ENCODE measurements at regions not wholly inside any gene's neighbourhood (a gene's known extent, or its start where the extent isn't known, plus 50 kb on each side); places are given as distances from the start of the nearest gene placed in this dataset.
"Not testable (repeated sequence)": the region's sequence is repeated elsewhere in the genome, so short reads cannot be mapped to it uniquely, and the experiment has no call there.

DNA sequence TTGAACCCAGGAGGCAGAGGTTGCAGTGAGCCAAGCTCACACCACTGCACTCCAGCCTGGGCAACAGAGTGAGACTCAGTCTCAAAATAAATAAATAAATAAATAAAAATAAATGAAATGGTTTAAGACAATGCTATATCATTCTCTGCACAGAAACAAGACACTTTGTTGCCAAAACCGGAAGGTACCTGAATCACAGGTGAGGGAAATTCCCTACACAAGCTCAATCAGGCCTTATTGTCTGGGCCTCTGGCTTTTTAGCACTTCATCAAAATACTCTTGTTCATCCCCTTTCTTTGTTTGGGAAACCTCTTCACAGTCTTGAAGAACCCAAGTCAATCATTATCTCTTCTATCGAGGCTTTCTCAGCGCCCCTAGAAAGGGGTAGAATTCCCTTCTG lies 166.1 kb upstream of the NPSR1 start:
- DNase-seq: no peak

DNA sequence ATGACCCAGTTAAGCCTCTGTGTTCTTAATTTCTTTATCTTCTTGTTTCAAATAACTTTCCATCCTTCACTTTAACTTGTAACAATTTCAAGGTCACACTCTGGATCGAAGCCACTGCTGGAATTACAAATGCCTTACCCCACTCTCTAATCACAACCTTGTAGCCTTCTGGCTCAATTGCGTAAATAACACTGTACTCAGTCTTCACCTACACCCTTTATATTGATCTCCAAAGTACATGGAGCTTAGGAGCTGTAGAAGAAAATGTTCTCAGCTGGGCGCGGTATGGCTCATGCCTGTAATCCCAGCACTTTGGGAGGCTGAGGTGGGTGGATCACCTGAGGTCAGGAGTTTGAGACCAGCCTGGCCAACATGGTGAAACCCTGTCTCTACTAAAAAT lies 164.3 kb upstream of the NPSR1 start:
- no peak for DNase-seq

DNA sequence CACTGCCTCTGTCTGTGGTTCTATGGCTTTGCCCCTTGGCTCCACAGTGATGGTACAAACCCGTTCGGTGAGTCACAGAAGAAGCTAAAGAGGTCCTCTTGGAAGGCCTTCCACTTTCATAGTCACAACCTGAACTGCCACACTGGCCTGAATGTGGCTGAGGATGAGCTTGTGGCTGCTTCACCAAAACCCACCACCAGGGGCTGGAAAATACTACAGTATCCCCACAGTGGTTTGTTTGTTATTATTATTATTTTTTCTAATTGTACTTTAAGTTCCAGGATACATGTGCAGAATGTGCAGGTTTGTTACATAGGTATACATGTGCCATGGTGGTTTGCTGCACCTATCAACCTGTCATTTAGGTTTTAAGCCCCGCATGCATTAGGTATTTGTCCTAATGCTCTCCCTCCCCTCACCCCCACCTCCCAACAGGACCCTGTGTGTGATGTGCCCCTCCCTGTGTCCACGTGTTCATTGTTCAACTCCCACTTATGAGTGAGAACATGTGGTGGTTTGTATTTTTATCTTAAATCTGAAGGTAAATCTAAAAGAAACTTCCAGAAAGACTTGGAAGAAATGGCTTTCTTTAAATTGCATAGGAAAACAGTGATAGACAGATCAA lies 160.8 kb upstream of the NPSR1 start:
- DNase-seq: no peak

DNA sequence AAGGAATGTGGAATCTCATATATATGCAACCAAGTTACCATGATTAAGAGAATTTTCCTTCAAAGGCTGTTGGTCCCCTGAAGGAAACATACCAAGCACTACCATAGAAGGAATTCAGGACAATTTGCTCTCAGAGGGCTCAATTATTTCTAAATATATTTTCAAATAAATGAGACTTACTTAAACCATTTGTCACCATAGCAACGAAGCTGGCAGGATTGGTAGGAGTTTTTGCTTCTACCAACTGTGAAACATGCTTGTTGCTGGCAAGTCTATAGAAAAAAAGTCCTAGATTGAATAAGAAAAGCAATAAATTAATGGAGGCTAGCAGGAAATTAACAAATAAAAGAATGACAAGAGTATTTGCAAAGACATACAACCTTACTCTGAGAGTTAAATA lies 156.9 kb upstream of the NPSR1 start:
- DNase-seq: no peak

DNA sequence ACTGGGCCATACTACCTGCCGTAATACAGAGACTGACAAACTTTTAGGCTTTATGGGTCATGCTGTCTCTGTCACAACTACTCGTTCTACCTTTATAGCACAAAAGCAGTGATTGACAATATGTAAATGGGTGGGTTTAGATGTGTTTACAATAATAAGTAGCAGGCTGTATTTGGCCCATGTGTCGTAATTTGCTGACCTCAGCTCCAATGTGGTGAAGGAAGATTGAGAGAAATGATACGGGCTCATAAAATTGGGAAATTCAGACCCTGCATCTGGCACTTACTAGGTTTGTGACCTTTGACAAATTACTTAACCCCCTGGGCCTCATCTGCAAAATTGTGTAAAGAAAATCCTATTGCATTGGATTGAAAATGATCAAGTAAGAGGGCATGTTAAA lies 150.8 kb upstream of the NPSR1 start:
- DNase-seq: no peak

DNA sequence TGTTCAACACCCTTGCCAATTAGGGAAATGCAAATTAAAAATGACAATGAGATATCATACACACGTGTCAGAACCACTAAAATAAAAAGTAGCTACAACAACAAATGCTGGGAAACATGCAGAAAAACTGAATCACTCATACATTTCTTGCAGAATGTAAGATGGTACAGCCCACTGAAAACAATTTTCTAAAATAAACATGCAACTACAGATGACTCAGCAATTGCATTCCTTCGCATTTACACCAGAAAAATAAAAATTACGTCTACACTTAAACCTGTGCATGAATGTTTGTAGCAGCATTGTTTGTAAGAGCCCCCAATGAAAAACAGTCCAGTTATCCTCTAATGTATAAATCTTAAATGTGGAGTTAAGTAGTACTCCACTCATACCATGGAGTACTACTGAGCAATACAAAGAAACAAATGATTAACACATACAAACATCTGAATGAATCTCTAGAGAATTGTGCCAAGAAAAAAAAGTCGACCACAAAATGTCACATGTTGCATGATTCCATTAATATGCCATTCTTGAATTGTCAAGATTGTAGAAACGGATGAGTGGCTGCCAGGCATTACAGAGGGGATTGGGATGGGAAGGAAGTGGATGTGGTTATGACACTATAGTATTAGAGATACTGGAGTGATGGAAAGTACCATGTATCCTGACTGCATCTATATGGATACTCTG lies 134.6 kb upstream of the NPSR1 start:
- no peak for DNase-seq

DNA sequence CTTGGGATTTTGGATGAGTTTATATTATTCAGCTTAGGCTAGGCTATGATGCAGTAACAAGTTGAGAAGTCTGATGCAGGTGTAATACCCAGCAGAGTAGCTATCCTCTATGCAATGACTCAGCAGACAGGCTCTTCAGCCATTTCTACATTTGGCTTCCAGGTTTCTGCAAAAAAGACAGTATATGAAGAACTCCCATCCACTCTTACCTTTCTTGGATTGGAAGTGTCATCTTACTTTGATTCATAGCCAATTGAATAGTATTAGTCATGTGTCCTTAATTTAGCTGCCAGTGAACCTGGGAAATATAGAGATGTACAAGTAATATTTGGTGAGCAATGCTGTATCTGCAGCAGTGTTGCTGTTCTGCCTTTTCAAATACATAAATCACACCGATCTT lies 127.8 kb upstream of the NPSR1 start:
- no peak for DNase-seq

DNA sequence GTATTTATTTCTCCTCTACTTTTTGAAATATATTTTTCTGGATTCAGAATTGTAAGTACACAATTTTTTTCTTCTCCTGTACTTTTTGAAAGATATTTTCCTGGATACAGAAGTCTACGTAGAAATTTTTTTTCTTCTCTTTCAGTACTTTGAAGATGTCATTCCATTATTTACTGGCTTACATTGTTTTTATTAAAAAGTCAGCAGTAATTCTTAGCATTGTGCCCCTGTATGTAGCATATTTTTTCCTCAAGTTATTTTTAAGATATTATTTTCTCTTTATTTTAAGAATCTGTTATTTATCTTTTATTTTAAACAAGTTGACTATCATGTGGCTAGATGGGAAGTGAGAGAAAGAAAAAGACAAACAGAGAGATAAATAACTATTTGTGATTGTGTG lies 119.0 kb upstream of the NPSR1 start:
- DNase-seq: no peak

DNA sequence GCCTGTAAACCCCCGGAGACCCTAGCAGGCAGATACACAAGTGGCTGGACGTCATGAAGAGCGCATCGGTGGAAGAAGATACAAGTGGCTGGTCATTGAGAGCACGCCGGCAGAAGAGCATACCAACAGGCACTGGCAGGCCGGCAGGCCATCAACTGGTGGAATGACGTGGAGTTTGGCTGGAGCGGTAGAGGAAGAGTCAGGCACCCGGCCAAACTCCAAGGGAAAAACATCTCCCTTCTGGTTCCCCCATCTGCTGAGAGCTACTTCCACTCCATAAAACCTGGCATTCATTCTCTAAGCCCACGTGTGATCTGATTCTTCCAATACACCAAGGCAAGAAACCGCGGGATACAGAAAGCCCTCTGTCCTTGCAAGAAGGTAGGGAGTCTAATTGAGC lies 113.4 kb upstream of the NPSR1 start:
- DNase-seq: no peak

DNA sequence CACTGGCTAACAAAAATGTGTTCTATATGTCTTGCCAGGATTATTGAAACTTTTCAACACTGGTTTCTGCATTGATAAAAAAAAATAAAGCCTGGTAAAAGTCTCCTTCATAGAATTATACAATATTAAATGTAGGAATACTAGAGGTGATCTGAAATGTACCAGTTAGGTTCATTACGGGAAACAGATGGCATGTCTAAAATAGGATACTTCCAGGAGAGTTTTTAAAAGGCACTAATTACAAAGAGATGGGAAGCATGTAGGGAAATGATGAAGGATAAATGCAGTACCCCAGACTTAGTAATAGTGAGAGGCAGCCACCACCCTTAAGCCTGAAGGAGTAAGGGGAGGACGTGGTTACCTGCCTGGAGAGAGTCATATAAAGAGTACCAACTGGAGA lies 107.0 kb upstream of the NPSR1 start:
- DNase-seq: no peak

DNA sequence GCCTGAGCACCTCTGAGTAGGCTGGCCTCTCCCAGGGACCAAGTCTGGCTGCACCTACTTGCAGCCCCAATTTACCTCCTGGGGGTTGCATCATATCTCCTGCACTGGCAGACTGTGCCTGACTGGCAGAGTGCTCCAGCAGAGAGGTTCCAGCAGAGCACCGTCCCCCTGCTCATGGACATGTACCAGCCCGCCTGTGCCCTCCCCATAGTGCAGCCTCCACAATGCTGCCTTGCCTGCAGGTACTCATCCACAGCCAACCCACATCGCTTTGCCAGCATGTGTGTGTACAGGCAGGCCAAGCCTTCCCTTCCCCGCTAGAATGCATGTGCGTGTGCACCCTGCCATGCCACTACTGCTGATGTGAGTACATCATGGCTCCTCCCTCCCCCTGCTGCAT lies 105.5 kb upstream of the NPSR1 start:
- DNase-seq: no peak

DNA sequence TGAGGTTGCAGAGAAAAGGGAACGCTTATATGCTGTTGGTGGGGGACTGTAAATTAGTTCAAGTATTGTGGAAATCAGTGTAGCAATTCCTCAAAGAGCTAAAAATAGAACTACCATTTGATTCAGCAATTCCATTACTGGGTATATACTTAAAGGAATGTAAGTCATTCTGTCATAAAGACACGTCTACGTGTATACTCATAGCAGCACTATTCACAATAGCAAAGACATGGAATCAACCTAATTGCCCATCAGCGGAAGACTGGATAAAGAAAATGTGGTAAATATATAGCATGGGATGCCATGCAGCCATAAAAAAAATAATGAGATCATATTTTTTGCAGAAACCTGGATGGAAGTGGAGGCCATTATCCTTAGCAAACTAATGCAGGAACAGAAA lies 100.0 kb upstream of the NPSR1 start:
- DNase-seq: no peak

DNA sequence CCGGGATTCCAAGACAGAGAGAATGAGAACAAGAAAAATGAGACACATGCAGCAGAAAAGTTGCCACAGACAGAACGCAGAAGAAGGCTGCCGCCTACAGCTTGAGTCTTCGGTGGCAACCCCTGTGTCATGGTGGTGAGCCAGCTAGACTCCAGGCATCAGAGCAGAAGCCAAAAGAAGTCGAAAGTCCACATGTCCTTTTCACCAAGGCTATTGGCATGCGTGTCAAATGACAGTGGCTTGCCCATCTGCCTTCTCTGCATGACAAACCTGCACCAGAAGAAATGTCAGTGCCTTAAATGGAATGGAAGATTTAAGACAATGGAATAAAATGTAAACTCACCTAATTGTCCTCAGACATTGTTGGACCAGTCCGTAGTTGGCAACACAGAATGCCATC lies 93.9 kb upstream of the NPSR1 start:
- DNase-seq: no peak

DNA sequence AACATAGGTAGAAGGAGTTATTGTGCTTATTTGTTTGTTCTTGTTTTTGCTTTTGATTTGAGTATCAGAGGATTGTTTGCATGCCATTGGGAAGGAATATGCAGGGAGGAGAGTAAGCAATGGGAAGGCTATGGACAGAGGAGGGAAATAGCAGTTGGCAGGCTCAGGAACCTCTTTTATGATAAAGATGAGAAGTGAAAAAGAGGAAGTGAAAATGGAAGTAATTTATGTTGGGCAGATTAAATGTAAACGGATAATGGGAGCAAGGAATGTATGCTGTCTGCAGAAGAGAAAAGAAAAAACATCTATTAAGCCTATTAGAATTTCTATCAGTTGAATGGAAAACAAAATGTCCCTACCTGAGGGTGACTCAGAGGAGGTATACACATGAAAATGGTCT lies 90.1 kb upstream of the NPSR1 start:
- no peak for DNase-seq

DNA sequence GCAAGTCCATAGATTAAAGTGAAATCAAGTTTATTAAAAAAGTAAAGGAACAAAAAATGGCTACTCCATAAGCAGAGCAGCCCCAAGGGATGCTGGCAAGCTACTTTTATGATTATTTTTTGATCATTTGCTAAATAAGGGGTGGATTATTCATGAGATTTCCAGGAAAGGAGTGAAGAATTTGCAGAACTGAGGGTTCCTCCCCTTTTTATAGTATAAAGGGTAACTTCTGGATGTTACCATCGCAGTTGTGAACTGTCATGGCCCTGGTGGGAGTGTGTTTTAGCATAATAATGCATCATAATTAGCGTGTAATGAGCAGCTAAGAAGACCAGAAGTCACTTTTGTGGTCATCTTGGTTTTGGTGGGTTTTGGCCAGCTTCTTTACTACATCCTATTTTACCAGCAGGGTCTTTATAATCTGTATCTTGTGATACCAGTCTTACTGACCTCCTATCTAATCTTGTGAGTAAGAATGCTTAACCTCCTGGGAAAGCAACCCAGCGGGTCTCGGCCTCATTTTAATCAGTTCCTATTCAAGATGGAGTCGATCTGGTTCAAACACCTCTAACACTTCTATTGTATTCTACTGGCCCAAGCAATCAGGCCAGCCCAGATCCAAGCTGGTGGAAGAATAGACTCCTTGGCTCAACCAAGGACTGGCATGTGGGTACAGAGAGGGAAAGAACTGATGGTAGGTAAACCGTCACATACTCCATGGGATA lies 87.9 kb upstream of the NPSR1 start:
- no peak for DNase-seq

DNA sequence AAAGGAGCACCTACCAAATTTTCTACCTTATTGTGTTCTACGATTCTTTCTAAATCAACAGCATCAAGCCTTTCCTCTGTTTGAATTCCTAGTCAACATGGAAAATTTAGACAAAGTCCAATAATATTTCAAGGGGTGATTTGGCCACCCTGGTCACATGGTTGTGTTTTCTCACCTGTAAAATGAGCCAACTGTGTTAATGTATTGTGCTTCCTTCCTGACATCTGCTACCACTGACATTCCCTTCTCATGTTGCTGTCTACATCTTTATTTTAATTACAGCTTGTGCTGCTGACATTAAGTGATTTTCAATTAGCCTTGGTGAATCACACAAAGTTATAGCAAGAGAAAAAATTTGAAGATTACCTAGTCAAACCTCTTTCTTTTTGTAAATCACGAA lies 83.0 kb upstream of the NPSR1 start:
- no peak for DNase-seq

DNA sequence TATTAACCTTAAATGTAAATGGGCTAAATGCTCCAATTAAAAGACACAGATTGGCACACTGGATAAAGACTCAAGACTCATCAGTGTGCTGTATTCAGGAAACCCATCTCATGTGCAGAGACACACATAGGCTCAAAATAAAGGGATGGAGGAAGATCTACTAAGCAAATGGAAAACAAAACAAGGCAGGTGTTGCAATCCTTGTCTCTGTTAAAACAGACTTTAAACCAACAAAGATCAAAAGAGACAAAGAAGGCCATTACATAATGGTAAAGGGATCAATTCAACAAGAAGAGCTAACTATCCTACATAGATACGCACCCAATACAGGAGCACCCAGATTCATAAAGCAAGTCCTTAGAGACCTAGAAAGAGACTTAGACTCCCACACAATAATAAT lies 80.1 kb upstream of the NPSR1 start:
- DNase-seq: not testable (repeated sequence)

DNA sequence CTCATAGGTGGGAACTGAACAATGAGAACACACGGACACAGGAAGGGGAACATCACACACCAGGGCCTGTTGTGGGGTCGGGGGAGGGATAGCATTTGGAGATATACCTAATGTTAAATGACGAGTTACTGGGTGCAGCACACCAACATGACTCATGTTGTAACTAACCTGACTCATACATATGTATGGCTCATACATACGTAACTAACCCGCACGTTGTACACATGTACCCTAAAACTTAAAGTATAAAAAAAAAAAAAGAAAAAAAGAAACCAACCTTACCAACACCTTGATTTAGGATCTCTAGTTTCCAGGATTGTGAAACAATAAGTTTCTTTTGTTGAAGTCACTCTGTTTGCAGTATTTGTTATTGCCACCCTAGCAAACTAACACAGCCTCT lies 76.3 kb upstream of the NPSR1 start:
- DNase-seq: not testable (repeated sequence)

DNA sequence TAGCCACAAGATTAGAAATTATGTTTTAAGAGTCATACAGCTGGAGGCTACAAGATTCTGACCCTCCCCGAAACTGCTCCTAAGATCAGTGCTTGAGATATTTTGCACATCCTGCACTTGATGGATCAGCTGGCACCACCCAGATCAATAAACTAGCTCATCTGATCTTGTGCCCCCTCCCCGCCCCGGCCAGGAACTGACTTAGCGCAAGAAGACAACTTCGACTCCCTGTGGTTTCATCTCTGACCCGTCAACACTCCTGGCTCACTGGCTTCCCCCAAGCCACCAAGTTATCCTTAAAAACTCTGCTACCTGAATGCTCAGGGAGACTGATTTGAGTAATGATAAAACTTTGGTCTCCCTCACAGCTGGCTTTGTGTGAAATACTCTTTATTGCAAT lies 73.5 kb upstream of the NPSR1 start:
- DNase-seq: no peak

DNA sequence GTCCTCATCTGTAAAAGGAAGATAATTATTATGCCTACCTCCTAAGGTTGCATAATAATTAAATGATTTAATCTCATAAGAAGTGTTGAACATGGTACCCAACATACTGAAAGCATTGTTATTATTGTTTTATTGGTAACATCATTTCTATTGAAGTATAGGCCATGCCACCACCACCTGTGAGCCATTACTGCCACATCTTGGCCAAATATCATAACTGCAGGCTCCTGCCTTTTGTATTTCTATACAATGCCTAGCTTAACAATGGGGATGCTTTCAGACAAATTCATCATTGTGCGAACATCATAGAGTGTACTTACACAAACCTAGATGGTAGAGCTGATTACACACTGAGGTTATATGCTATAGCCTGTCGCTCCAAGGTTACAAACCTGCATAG lies 61.1 kb upstream of the NPSR1 start:
- no peak for DNase-seq

DNA sequence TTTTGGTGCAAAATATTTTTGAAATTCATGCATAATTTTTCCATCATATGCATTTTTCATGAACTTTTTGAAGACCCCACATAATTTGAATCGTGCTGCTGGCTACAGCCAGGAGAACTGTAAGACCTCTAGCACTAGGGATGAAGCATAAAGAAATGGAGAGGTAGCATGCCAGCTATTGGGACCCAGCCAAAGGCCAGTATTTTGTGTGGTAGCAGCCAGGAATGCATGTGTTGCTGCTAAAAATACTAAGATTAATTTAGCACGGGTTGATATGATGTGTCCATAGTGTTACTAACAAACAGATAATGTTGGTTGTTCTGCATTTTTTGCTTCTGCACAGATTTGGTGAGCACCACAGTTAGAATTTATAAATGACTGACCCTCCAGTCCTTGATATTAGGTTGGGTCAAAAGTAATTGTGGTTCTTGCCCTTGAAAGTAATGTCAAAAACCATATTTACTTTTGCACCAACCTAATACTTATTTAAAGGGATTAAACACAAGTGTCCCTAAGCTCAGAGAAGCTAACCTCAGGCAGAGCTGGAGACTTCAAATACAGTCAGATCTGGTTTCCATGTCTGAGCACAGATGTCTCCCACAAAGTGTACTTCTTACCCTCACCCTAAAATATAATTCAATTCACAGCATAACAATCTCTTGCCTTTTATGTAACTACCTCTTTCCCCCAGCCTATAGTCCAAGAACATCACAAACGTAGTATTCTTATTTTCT lies 54.1 kb upstream of the NPSR1 start:
- no peak for DNase-seq
